ENCODE measurements at regions not wholly inside any gene's neighbourhood (a gene's known extent, or its start where the extent isn't known, plus 50 kb on each side); places are given as distances from the start of the nearest gene placed in this dataset.
"Not testable (repeated sequence)": the region's sequence is repeated elsewhere in the genome, so short reads cannot be mapped to it uniquely, and the experiment has no call there.

DNA sequence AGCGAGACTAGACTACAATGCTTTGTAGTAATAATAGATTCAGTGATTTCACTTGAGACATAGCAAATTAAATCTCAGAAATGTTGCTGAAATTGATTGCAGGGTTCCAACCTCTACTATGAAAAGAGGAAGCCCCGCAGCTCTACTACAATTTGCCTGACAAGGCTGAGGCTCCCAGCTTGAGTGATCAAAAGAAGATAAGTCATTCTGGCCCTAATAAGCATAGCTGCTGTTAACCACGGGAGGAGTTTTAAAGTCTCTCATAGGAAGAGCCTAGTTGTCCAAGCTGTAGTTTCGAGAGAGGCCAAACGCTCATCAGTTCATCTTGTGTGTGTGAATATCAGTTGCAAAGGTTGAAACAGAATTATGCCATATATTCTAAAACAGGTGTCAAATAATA lies 166.1 kb upstream of the FAM240B start:
- TF ChIP-seq EZH2 (IDR thresholded peaks at IDR 0.05; ENCODE audit: insufficient read depth, low read length): not testable (repeated sequence)
- TF ChIP-seq, protein P1, sequence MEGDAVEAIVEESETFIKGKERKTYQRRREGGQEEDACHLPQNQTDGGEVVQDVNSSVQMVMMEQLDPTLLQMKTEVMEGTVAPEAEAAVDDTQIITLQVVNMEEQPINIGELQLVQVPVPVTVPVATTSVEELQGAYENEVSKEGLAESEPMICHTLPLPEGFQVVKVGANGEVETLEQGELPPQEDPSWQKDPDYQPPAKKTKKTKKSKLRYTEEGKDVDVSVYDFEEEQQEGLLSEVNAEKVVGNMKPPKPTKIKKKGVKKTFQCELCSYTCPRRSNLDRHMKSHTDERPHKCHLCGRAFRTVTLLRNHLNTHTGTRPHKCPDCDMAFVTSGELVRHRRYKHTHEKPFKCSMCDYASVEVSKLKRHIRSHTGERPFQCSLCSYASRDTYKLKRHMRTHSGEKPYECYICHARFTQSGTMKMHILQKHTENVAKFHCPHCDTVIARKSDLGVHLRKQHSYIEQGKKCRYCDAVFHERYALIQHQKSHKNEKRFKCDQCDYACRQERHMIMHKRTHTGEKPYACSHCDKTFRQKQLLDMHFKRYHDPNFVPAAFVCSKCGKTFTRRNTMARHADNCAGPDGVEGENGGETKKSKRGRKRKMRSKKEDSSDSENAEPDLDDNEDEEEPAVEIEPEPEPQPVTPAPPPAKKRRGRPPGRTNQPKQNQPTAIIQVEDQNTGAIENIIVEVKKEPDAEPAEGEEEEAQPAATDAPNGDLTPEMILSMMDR (IDR thresholded peaks at IDR 0.05; ENCODE audit: insufficient read depth, low read depth, low read length): not testable (repeated sequence)
